ENCODE measurements at regions not wholly inside any gene's neighbourhood (a gene's known extent, or its start where the extent isn't known, plus 50 kb on each side); places are given as distances from the start of the nearest gene placed in this dataset.

DNA sequence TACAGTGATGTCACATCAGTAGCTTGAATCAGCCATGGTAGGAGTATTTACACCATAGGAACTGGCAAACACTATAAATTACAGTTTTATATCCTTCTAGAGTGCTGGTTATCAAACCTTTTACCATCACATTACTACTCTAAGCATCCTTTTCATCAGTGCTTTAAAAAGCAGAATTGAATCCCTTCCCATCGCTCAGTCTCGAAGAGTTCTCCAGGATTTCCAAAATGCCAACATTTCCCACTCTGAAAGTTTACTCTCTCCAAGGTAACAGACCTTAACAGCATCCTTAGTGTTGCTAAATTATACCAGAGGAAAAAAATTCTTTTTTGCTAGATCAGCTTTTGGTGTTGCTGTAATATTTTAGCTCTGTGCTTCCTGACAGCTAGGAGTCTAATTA lies 209.4 kb upstream of the USP15 start (continued):
- TF ChIP-seq ZNF121 (CRISPR knock-in tag; conservative IDR thresholded peaks at IDR 0.05) (no peak), CREM (IDR thresholded peaks at IDR 0.05; ENCODE audit: low read depth) (no peak), ZNF436 (CRISPR knock-in tag; IDR thresholded peaks at IDR 0.05) (no peak), ILF3 (IDR thresholded peaks at IDR 0.05; ENCODE audit: borderline replicate concordance) (no peak), ZNF707 (CRISPR knock-in tag; conservative IDR thresholded peaks at IDR 0.05) (no peak)

GRCh38 chr12:62069976-62070375 lies 190.2 kb upstream of the USP15 start:
- Histone ChIP-seq H3K9me1 (ENCODE audit: control insufficient read depth, insufficient read depth, low read length) (no peaks in the 10 kb centered on the region), H2AFZ (ENCODE audit: low read depth, low read length) (no peak overlapping the region), H3K27ac (ENCODE audit: extremely low read depth, low read depth, low read length) (no peak overlapping the region), H3K4me3 (no peak overlapping the region), H3K9ac (ENCODE audit: insufficient read depth in 1 of 2, low read depth in 2 of 2, low read length in 2 of 2) (no peak overlapping the region), H3K27me3 (ENCODE audit: control insufficient read depth in 2 of 2, insufficient read depth in 2 of 2, low read length in 2 of 2) (no peaks in the 10 kb centered on the region), H3K79me2 (ENCODE audit: control insufficient read depth, insufficient read depth, low read length) (no peaks in the 10 kb centered on the region), H3K4me2 (ENCODE audit: insufficient read depth, low read length) (no peak overlapping the region), H3K4me1 (replicated peaks in 1 of 2; ENCODE audit: control insufficient read depth in 2 of 2, insufficient read depth in 2 of 2, low read length in 2 of 2) (no peaks in the 10 kb centered on the region), H3K36me3 (ENCODE audit: control insufficient read depth, insufficient read depth, low read length) (no peaks in the 10 kb centered on the region), H3K9me3 (replicated peaks; ENCODE audit: control insufficient read depth, insufficient read depth, low read depth, low read length) (no peaks in the 10 kb centered on the region), H4K20me1 (replicated peaks; ENCODE audit: control insufficient read depth, insufficient read depth, low read length) (no peaks in the 10 kb centered on the region)
- BruUV-seq (replicated peaks) = no TSS peak
- in situ Hi-C loops (cut with MboI) = no loop called here
- intact Hi-C loops (cut with micrococcal nuclease) = loop anchor here (5.0 kb wide), 1 partner anchor 53 kb away; no protein-coding TSS in a partner anchor
- POLR2A ChIA-PET = interaction anchor here (0.6 kb wide), 1 partner anchor 22 kb away, joined by 3 read pairs; no protein-coding TSS in a partner anchor
- no peak for ATAC-seq
- CTCF ChIA-PET (ENCODE audit: low intra/inter-chr PET ratio) = no interaction called here
- DNase-seq (ENCODE audit: extremely low read depth in 1 of 4, low spot score in 3 of 4) = no peak
- FAIRE-seq = no peak
- TF ChIP-seq RCOR1 (IDR thresholded peaks at IDR 0.05; ENCODE audit: borderline replicate concordance in 1 of 2, low read depth in 2 of 2, low read length in 2 of 2) = no peak
- TF ChIP-seq, protein P1, sequence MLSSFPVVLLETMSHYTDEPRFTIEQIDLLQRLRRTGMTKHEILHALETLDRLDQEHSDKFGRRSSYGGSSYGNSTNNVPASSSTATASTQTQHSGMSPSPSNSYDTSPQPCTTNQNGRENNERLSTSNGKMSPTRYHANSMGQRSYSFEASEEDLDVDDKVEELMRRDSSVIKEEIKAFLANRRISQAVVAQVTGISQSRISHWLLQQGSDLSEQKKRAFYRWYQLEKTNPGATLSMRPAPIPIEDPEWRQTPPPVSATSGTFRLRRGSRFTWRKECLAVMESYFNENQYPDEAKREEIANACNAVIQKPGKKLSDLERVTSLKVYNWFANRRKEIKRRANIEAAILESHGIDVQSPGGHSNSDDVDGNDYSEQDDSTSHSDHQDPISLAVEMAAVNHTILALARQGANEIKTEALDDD (IDR thresholded peaks at IDR 0.05) = no peak
- TF ChIP-seq ATF4 (CRISPR knock-in tag; IDR thresholded peaks at IDR 0.05) = no peak
- TF ChIP-seq ZNF668 (CRISPR knock-in tag; IDR thresholded peaks at IDR 0.05) = no peak
- TF ChIP-seq RAD21 (CRISPR knock-in tag; conservative IDR thresholded peaks at IDR 0.05 in 1 of 2, IDR thresholded peaks at IDR 0.05 in 1 of 2) = no peak
- no peak for TF ChIP-seq CHAMP1 (IDR thresholded peaks at IDR 0.05)
- TF ChIP-seq DACH1 (IDR thresholded peaks at IDR 0.05; ENCODE audit: partially characterized antibody) = no peak
- TF ChIP-seq CBX2 (IDR thresholded peaks at IDR 0.05; ENCODE audit: insufficient read depth, low read length, poor library complexity, severe bottlenecking) = no peak
- TF ChIP-seq ZNF740 (CRISPR knock-in tag; IDR thresholded peaks at IDR 0.05) = no peak
- no peak for TF ChIP-seq ZNF740 (tag; IDR thresholded peaks at IDR 0.05)

All from K562 (cell line).